ENCODE measurements at regions not wholly inside any gene's neighbourhood (a gene's known extent, or its start where the extent isn't known, plus 50 kb on each side); places are given as distances from the start of the nearest gene placed in this dataset.

DNA sequence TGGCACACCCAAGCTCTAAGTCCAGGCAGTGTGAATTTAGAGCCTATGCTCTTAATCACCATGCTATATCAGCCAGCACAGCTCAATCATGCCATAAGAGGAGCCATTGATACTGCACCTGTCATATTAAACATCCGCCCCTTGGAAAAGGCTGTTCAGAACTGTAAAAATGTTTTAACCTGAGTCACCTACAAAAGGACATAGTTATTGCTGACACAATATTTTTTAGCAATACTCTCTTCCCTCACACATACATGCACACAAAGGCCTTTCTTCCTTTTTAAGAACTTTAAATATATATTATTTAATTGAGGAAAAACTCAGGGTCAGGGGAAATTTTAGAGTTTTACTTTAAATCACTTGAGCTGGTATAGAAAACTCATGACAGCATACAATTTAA, 83.5 kb upstream of the ATXN7L3B start:
- TF ChIP-seq, protein P1, sequence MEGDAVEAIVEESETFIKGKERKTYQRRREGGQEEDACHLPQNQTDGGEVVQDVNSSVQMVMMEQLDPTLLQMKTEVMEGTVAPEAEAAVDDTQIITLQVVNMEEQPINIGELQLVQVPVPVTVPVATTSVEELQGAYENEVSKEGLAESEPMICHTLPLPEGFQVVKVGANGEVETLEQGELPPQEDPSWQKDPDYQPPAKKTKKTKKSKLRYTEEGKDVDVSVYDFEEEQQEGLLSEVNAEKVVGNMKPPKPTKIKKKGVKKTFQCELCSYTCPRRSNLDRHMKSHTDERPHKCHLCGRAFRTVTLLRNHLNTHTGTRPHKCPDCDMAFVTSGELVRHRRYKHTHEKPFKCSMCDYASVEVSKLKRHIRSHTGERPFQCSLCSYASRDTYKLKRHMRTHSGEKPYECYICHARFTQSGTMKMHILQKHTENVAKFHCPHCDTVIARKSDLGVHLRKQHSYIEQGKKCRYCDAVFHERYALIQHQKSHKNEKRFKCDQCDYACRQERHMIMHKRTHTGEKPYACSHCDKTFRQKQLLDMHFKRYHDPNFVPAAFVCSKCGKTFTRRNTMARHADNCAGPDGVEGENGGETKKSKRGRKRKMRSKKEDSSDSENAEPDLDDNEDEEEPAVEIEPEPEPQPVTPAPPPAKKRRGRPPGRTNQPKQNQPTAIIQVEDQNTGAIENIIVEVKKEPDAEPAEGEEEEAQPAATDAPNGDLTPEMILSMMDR (conservative IDR thresholded peaks at IDR 0.05): no peak
- H3K27ac ChIP-seq: no peak overlapping the region

DNA sequence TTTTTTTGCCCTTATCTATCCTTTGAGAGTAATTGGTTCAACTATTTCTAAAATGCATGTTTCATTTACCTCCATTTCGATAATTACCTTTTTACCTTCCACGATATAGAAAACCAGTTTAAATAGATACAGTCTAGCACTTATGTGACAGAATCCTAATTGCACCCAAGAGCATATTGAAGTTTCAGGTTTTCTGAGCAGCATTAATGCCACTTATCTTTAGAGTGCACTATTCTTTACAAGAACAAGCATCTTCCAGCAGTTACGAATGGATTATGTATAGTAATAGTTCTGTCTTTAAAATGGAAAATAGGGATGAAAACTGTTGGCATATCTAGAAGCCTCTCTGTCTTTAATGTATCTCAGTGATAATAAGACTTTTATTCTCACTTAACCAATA, 82.2 kb upstream of the ATXN7L3B start:
- TF ChIP-seq, protein P1 (conservative IDR thresholded peaks at IDR 0.05): no peak
- H3K27ac ChIP-seq: no peak overlapping the region

DNA sequence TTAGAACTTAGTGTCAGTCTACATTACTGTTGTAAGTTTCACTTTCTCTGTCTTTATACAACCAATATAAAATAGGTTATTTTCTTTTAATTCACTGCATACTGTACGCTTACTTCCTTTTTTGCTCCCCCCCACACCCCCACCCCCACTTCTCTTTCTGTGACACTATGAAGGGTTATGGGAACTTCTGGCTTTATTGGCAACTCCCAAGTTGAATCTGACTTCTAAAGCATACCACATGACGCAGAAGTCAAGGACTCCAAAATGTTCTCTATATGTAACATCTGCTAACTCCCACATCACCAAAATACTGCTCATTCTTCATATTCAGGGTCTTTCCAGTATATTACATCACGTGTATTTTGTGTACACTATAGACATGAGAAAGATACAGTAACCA, 81.2 kb upstream of the ATXN7L3B start:
- H3K27ac ChIP-seq: no peak overlapping the region
- TF ChIP-seq, protein P1 (conservative IDR thresholded peaks at IDR 0.05): no peak

DNA sequence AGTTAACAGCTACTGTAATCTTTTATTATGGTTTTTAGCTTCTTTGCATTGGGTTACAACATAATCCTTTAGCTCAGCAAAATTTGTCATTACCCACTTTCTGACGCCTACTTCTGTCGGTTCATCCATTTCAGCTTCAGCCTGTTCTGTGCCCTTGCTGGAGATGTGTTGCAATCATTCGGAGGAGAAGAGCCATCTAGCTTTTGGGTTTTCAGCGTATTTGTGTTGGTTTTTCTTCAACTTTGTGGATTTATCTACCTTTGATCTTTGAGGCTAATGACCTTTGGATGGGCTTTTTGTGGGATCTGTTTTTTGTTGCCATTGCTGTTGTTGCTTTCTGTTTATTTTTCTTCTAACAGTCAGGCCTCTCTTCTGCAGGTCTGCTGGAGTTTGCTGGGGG, 69.2 kb upstream of the ATXN7L3B start:
- TF ChIP-seq, protein P1 (conservative IDR thresholded peaks at IDR 0.05): no peak
- no peak overlapping the region for H3K27ac ChIP-seq

DNA sequence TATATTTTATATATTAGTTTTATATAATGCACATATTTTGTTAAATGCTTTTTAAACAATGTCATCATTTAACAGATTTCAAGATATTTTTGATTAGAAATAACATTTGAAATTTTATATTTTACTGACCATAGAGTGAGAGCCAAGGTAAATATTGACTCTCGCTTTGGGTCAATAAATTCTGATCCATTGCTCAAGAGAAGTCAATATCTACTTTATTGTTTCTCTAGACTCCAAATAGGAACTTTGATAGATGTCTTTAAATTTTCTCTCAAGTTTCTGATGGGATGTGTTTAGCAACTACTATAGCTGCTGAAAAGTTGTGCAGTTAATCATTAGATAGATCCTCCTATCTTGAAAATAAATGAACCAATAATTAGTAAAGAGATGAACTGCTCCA, 61.4 kb upstream of the ATXN7L3B start:
- TF ChIP-seq, protein P1 (conservative IDR thresholded peaks at IDR 0.05): no peak

DNA sequence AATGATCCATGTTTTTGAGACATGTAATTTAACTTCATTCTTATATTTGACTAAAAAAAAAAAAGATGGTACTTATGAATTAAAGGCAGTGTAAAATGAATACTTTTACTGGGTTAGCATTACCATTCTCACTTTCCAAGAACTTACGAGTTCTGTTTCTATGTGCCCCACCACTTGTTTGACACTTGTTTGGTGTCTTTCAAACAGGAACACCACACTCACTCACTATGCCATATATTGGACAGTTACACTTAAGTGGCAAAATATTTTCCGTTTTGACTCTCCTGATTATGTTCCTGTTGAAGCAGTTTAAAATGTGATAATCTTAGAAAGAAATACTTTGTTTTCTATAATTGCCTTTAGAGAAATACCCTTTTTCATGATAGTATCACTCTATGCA, 56.6 kb upstream of the ATXN7L3B start:
- TF ChIP-seq, protein P1 (conservative IDR thresholded peaks at IDR 0.05): no peak
- no peak overlapping the region for H3K27ac ChIP-seq

More for the DNA sequence above, 61.4 kb upstream of the ATXN7L3B start:
- H3K27ac ChIP-seq: no peak overlapping the region

DNA sequence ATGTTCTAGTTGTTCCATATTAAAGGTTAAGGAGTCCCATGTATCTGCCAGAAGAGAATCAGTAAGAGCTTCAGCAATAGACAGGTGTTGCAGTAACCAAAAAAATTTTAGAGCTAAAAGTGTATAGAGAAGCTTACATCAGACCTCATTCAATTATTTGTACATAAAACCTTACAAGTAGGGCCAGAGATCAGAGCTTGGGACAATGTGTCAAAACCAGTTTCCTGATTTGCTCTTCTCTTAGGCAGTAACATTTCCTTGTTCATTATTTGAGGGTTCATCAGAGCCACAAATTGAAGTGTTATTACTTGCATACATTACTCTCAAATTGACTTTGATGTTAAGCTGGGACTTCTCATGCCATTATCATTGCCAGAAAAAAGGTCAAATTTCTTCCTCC, 55.5 kb upstream of the ATXN7L3B start:
- TF ChIP-seq, protein P1 (conservative IDR thresholded peaks at IDR 0.05): no peak
- no peak overlapping the region for H3K27ac ChIP-seq

DNA sequence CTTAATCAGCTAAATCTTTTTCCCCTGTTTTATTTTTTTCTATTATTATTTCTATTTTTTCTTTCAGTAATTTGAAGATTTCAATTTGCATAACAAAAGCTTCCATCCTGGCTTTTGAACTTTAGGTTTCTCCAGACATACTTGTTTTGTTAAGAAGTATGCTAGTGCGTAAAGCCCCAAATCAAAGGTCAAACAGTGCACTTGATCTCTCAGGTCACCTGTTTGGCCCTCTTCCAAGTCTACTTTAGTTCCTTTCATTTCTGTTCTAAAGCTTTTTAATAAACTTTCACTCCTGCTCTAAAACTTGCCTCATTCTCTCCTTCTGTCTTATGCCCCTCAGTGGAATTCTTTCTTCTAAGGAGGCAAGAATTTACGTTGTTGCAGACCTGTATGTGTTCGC, 54.6 kb upstream of the ATXN7L3B start:
- TF ChIP-seq, protein P1 (conservative IDR thresholded peaks at IDR 0.05): no peak
- no peak overlapping the region for H3K27ac ChIP-seq
